ENCODE measurements at regions not wholly inside any gene's neighbourhood (a gene's known extent, or its start where the extent isn't known, plus 50 kb on each side); places are given as distances from the start of the nearest gene placed in this dataset.
"Not testable (repeated sequence)": the region's sequence is repeated elsewhere in the genome, so short reads cannot be mapped to it uniquely, and the experiment has no call there.

- TF ChIP-seq POLR2AphosphoS5, TAF1, SPI1 (IDR thresholded peaks at IDR 0.05; ENCODE audit: low read depth, low read length): not testable (repeated sequence)
- TF ChIP-seq POLR2A (IDR thresholded peaks at IDR 0.05; ENCODE audit: low read depth, low read length), result peak; percentile 66; the same call in 1 of the 2 replicates
These were observed 102.2 kb upstream of the VKORC1L1 start for GRCh38 chr7:65770473-65771225.
